GM21825 (cell line): ENCODE measurements at regions not wholly inside any gene's neighbourhood (a gene's known extent, or its start where the extent isn't known, plus 50 kb on each side); places are given as distances from the start of the nearest gene placed in this dataset.
"Not testable (repeated sequence)": the region's sequence is repeated elsewhere in the genome, so short reads cannot be mapped to it uniquely, and the experiment has no call there.

Experiments
- ATAC-seq: cut with Tn5 transposase; IDR thresholded peaks from one replicate; pipeline ENCODE4 v1.9.1; 2021; ENCODE audit warnings: mild to moderate bottlenecking, moderate library complexity; ENCODE audit not compliant: unreplicated experiment

- no peak for ATAC-seq
Measured at GRCh38 chrX:79511799-79512198, 144.7 kb upstream of the ITM2A start.

GRCh38 chrX:79506001-79506400, 138.9 kb upstream of the ITM2A start:
- ATAC-seq, result no peak

GRCh38 chrX:79482686-79483085, 115.6 kb upstream of the ITM2A start:
- ATAC-seq, result no peak

GRCh38 chrX:79477691-79478090, 110.6 kb upstream of the ITM2A start:
- ATAC-seq, result no peak

- no peak for ATAC-seq
Measured at GRCh38 chrX:79466636-79467035, 99.5 kb upstream of the ITM2A start.

- no peak for ATAC-seq
Measured at GRCh38 chrX:79462458-79462857, 95.3 kb upstream of the ITM2A start.

- ATAC-seq, result not testable (repeated sequence)
Measured at GRCh38 chrX:79456593-79456992, 89.5 kb upstream of the ITM2A start.

GRCh38 chrX:79452881-79453280, 85.7 kb upstream of the ITM2A start:
- no peak for ATAC-seq

- ATAC-seq, result no peak
Measured at GRCh38 chrX:79444694-79445210, 77.6 kb upstream of the ITM2A start.

- ATAC-seq, result no peak
Measured at GRCh38 chrX:79443121-79443520, 76.0 kb upstream of the ITM2A start.

GRCh38 chrX:79440336-79440735, 73.2 kb upstream of the ITM2A start:
- no peak for ATAC-seq
